NB4 (cell line): ENCODE measurements at regions not wholly inside any gene's neighbourhood (a gene's known extent, or its start where the extent isn't known, plus 50 kb on each side); places are given as distances from the start of the nearest gene placed in this dataset.
A peak's percentile ranks its signal among the peaks of the same experiment; 100 is the strongest.

Experiments
- DNase-seq: peaks from one replicate; pipeline ENCODE4 v3.0.0; 2010; ENCODE audit warnings: low read depth
- H3K4me3 ChIP-seq: one replicate; pipeline ENCODE4 v1.5.1; 2011; ENCODE audit warnings: mild to moderate bottlenecking, low read depth, low read length, moderate library complexity
- CTCF ChIP-seq: IDR thresholded peaks from one replicate; pipeline ENCODE4 v1.5.1; 2012; ENCODE audit warnings: low read depth, low read length
- MAX ChIP-seq: IDR thresholded peaks from 2 replicates; pipeline ENCODE4 v1.6.1; 2011; ENCODE audit warnings: low read depth, low read length
- MYC ChIP-seq: IDR thresholded peaks from 2 replicates; pipeline ENCODE4 v1.6.1; 2011; ENCODE audit warnings: low read depth, low read length
- POLR2A ChIP-seq: IDR thresholded peaks from 2 replicates; pipeline ENCODE4 v1.6.1; 2011; ENCODE audit warnings: mild to moderate bottlenecking; ENCODE audit not compliant: insufficient read length; ENCODE audit errors: extremely low read depth

DNA sequence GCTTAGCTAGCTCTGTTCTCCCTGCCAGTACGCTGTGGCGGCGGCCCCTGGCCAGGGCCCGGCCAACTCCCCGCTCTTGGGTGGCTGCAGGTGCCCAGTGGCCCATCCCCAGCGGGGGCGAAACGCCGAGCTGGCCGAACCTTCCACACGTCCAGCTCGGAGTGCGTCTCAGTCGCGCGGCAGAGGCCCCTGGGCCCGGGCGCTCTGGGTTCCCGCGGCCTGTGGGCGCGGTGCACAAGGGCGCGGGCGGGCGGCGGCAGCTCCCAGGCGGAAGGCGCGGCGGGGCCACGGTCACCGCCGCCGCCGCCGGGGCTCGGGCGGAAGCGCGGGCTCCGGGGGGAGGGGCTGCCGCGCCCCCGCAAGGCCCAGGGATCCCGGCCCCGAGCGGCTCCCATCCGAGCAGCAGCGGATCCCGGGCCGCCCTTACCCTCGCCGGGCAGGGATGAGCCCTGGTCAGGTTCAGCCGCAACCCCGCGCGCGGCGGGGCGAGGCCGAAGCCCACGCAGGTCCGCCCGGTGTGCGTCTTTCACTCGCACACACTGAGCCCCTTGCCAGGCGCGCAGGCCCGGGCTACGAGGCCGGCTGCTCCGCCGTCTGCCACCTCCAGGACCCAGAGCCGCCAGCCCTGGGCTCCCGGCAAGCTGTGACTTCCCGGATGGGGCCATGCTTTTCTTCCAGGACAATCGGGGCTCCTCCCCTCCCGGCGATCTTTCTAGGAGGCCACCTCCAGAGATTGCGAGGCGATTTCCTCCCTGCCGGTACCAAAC is 54.2 kb downstream of the CCDC54 start:
- DNase-seq = peak; percentile 61
- TF ChIP-seq POLR2A (peak; percentile 30), MYC (no peak), CTCF (no peak)
- H3K4me3 ChIP-seq = peak overlapping the region; percentile 52

GRCh38 chr3:107432013-107432515 is 54.8 kb downstream of the CCDC54 start:
- TF ChIP-seq MYC = no peak
- TF ChIP-seq MAX = no peak
- TF ChIP-seq CTCF = no peak
- TF ChIP-seq POLR2A = no peak
- H3K4me3 ChIP-seq = peak overlapping the region; percentile 52
- DNase-seq = no peak

DNA sequence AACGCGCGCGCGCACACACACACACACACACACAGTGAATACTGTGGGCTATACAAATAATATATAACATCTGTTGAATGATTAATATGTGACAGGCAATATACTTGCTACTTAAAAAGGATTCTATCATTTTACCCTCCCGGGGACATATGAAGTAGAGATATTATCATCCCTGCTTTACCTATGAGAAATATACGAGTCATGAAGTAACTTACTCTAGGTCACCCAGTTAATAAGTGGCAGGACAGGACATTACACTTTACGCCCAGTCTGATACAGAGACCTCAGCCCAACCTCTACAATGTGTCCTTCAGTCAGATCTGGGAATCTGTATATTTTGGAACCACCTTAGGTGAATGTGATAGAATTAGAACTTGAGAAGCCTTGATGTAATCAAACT is 55.4 kb downstream of the CCDC54 start:
- TF ChIP-seq MYC = no peak
- no peak for TF ChIP-seq CTCF
- no peak for TF ChIP-seq POLR2A
- no peak for TF ChIP-seq MAX
- peak; percentile 3 for DNase-seq
- H3K4me3 ChIP-seq = no peak overlapping the region

DNA sequence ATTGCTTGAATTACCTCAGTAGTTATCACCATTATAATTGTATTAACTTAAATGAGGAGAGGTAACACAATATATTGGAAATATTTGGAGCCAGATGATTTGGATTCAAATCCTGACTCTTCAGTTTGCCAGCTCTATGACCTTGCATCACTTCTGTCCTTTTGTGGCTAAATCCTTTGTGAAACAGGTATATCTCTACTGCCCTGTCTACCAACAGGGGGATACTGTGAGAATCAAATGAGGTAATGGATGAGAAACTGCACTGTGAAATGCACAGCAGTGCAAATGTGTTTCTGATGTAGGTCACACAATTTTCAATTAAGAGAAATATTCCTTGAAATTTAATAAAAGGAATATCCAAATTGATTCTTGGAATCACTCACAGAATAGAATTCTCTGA is 58.8 kb downstream of the CCDC54 start:
- TF ChIP-seq MAX (no peak), POLR2A (no peak), MYC (no peak), CTCF (no peak)

DNA sequence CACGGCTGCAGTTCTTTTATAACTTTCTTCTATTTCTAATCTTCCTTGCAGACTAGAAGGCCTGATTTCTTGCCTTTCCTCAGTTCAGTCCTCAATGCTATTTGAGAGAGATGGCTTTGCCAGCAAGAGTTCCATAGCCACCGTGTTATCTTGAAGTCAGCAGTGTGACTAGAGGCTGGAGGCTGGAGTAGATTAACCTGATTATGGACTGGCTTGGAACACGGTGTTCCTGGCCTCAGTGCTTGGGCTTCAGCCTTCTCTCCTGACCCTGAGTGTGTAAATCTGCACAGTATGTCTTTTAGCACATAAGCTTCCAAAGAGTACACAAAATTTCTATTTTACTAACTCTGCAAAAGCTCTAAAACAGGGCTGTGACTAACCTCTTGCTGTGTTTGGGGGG is 61.4 kb downstream of the CCDC54 start:
- TF ChIP-seq CTCF = no peak
- DNase-seq = no peak
- H3K4me3 ChIP-seq = no peak overlapping the region

More for the DNA sequence above, 58.8 kb downstream of the CCDC54 start:
- no peak overlapping the region for H3K4me3 ChIP-seq
- no peak for DNase-seq

DNA sequence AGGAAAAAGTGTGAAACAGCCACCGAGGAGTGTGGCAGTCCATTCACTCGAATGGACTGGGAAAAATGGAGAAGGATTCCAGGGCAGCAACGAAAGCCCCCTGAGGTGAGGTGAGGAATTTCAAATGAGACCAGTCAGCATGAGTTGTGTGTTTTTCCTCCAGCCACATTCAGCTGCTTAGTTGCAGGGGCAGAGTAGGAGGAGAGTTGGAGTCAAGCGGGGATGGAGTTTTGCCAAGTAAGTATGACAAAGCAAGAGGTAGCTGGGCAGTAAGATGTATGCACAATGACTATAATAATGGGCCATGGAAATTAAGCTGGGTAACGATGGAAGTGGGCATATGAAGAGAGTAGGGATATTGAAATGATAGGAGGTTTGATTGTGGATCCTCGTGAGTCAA is 64.4 kb downstream of the CCDC54 start:
- no peak for DNase-seq
- TF ChIP-seq POLR2A = no peak
- no peak for TF ChIP-seq MAX
- no peak for TF ChIP-seq MYC
- TF ChIP-seq CTCF = no peak
- H3K4me3 ChIP-seq = no peak overlapping the region
